CD4-positive, alpha-beta T cell treated with Interleukin-21 for 1 hour (primary cell): ENCODE measurements at regions not wholly inside any gene's neighbourhood (a gene's known extent, or its start where the extent isn't known, plus 50 kb on each side); places are given as distances from the start of the nearest gene placed in this dataset.
"Not testable (repeated sequence)": the region's sequence is repeated elsewhere in the genome, so short reads cannot be mapped to it uniquely, and the experiment has no call there.

ENCODE experiments used
- DNase-seq: peaks from one replicate; pipeline ENCODE4 v3.0.0-alpha.2; 2020

DNA sequence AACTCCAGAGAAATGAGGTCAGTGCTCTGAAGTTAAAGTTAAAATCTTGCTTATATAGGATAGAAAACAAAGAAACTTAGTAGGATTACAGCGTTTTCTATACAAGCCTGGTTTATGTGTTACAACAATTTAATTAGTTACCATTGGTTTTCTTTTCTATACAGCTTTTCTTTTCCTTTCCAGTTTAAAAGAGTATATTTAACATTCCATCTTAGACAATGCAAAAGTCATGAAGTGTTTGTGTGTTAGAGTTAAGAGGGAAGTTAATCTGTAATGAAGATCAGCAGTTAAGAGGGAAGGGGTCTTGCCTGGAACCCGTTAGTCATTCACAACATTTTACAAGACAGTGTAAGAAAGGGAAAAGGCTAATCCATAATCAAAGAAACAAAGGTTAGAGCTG, 338.3 kb downstream of the OTUD1 start:
- DNase-seq: no peak

GRCh38 chr10:23779301-23779700, 340.4 kb downstream of the OTUD1 start:
- no peak for DNase-seq

- no peak for DNase-seq
Measured at GRCh38 chr10:23780331-23780730, 341.5 kb downstream of the OTUD1 start.

DNA sequence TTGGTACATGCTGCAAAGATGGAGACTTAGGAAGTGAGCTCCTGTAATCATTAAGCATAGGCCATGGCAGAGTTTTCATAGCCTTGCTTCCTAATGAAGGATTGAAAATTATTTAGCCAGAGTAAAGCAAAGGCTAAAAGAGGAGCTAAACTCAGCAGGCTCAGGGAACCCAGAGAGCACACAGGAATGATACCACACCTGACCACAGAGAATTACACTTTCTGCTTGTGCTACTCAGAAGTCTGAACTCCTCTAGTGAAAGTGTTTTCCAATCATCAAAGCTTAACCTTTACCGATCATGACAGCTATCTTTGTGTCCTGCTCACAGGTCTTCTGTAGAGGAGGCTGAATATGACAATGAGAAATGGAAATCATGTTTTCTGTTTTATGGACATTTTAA, 347.7 kb downstream of the OTUD1 start:
- DNase-seq: no peak

DNA sequence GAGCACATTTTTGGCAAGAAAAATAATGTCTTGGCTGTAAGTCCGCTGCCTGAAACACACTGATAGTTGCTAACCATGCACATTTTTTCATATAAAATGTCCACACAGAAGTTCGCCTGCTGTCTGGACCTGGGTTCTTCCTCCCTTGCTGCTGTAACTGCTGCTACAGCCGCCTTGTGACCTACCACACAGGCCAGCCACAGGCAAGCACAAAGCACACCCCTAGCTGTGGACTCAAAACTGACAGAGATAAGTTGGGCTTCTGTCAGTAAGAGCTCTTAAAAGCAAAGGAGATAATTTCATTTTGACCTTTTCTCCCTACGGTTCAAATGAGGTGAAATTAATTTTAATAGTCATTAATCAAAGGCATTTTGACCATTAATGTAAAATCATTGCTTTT, 354.7 kb downstream of the OTUD1 start:
- DNase-seq: no peak

DNA sequence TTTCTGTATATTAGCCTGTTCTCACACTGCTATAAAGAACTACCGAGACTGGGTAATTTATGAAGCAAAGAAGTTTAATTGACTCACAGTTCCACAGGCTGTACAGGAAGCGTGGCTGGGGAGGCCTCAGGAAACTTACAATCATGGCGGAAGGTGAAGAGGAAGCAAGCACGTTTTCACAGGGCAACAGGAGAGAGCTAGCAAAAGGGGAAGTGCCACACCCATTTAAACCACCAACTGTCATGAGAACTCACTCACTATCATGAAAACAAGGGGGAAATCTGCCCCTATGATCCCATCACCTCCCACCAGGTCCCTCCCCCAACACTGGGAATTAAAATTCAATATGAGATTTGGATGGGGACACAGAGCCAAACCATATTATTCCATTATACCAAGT, 358.6 kb downstream of the OTUD1 start:
- DNase-seq: not testable (repeated sequence)

GRCh38 chr10:23804125-23804524, 365.2 kb downstream of the OTUD1 start:
- no peak for DNase-seq

GRCh38 chr10:23813687-23814086, 374.8 kb downstream of the OTUD1 start:
- DNase-seq: no peak

- no peak for DNase-seq
Measured at GRCh38 chr10:23818484-23818883, 379.6 kb downstream of the OTUD1 start.

- DNase-seq: no peak
Measured at GRCh38 chr10:23820792-23821191, 381.9 kb downstream of the OTUD1 start.

- DNase-seq: no peak
Measured at GRCh38 chr10:23824822-23825221, 384.1 kb upstream of the KIAA1217 start.

DNA sequence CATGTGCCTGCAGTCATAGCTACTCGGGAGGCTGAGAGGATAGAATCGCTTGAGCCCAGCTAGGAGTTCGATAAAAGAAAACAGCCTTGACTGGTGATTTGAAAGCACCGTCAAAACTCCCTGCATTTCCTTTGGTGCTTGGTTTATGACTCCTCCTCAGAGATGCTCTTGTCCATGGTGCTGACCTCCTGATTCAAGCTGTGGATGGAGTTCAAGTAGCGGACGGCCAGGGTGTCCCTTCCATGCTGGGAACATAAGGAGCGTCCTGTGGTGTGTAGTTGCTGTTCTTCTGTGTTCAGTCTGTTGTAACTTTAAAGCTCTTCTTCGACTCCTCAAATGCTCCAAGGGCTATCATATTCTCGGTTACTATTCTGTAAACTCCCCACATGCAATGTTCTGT, 382.5 kb upstream of the KIAA1217 start:
- DNase-seq: no peak

DNA sequence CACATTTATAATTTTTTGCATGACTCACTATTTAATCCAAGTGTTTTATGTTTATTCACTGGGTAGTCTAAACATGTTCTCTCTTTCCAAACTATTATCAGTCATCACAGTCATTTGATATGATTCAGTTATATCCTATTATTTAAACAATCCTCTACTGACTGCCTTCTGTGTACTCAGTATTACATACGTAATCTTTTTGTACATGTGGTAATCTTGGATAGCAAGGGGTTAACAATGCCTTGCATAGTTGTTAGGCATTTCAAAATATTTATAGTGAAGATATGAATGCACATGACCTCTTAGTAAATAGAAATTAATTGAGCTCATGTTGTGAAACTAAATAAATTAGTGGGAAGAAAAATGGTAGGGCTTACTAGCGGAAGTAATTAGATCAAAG, 379.4 kb upstream of the KIAA1217 start:
- no peak for DNase-seq

GRCh38 chr10:23834091-23834490, 374.8 kb upstream of the KIAA1217 start:
- no peak for DNase-seq

DNA sequence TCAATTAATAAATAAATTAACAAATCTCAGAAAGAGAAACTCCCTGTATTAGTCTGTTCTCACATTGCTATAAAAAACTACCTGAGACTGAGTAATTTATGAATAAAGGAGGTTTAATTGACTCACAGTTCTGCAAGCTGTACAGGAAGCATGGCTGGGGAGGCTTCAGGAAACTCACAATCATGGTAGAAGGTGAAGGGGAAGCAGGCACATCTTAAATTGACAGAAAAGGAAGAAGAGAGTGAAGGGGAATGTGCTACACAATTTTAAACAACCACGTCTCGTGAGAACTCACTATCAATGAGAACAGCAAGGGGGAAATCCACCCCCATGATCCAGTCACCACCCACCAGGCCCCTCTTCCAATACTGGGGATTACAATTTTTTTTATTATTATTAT, 358.3 kb upstream of the KIAA1217 start:
- DNase-seq: no peak

- DNase-seq: no peak
Measured at GRCh38 chr10:23859598-23859997, 349.3 kb upstream of the KIAA1217 start.

GRCh38 chr10:23864631-23865147, 344.2 kb upstream of the KIAA1217 start:
- no peak for DNase-seq

GRCh38 chr10:23866985-23867384, 342.0 kb upstream of the KIAA1217 start:
- DNase-seq: not testable (repeated sequence)

- DNase-seq: no peak
Measured at GRCh38 chr10:23868121-23868520, 340.8 kb upstream of the KIAA1217 start.

- no peak for DNase-seq
Measured at GRCh38 chr10:23869548-23869947, 339.4 kb upstream of the KIAA1217 start.

- DNase-seq: no peak
Measured at GRCh38 chr10:23869996-23870395, 338.9 kb upstream of the KIAA1217 start.

DNA sequence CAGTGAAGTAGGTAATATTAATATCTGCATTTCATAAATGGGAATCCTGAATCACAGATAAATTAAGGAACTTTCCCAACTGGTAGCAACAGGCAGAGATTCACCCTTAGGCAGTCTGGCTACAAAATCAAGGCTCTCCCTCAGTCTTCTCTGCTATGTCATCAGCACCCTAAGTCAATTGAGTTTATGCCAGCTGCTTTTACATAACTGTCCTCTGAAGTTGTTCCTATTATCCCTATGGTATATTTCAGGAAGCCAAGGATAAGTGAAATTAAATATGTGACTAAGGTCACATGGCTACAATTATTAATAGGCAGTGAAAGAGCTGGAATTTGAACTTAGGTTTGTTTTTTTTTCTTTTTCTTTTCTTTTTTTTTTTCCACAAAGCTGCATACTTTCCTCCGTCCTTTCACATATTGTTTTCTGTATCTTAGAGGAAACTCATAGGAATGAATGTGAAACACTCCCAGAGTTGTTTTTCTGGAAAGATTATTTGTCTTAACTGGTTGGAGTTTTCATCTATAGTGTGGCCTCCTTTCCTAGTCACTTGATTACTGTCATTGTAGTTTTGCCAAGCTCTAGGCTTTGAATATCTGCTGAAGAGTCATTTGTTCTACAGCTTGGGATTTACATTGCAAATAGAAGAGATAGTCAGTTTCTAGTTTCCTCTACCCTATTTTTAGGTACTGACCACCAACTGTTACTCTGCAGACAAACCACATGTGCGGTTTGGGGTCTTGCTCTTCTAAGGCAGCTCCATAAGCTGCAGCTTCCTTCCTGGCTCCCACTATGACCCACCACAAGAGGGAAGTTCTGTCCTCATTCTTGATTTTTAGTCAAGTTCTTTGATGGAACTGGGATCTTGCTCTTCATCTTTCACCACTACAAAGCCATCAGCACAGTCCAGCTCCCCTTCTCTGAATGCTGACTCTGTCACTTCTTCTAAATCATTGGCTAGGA, 338.0 kb upstream of the KIAA1217 start:
- no peak for DNase-seq

GRCh38 chr10:23872290-23872689, 336.6 kb upstream of the KIAA1217 start:
- no peak for DNase-seq

GRCh38 chr10:23877791-23878320, 331.1 kb upstream of the KIAA1217 start:
- no peak for DNase-seq
